Central memory CD8-positive, alpha-beta T cell (primary cell): ENCODE measurements at regions not wholly inside any gene's neighbourhood (a gene's known extent, or its start where the extent isn't known, plus 50 kb on each side); places are given as distances from the start of the nearest gene placed in this dataset.

ENCODE experiments used
- ATAC-seq: fragments of 150-1000 bp; cut with Tn5 transposase; replicated peaks from 2 replicates; pipeline ENCODE4 v1.10.0; 2022; ENCODE audit warnings: mild to moderate bottlenecking, moderate FRiP score, moderate number of reproducible peaks; ENCODE audit not compliant: poor library complexity, severe bottlenecking; ENCODE audit errors: extremely low read depth
- DNase-seq, 2 donors: peaks; one replicate each; pipeline ENCODE4 v3.0.0; 2021; ENCODE audit warnings: low spot score in 2 of 2
- H3K27ac Mint-ChIP-seq: one replicate; pipeline ENCODE4 v1.8.0; 2022; ENCODE audit warnings: low read depth, mild to moderate bottlenecking, moderate library complexity, mixed read lengths
- H3K27me3 Mint-ChIP-seq: one replicate; pipeline ENCODE4 v1.8.0; 2022; ENCODE audit warnings: mixed read lengths
- H3K36me3 Mint-ChIP-seq: one replicate; pipeline ENCODE4 v1.8.0; 2022; ENCODE audit warnings: mild to moderate bottlenecking, moderate library complexity, mixed read lengths; ENCODE audit not compliant: insufficient read depth
- H3K4me1 Mint-ChIP-seq: one replicate; pipeline ENCODE4 v1.8.0; 2022; ENCODE audit warnings: mixed read lengths
- H3K4me3 Mint-ChIP-seq: one replicate; pipeline ENCODE4 v1.8.0; 2022; ENCODE audit warnings: mild to moderate bottlenecking, moderate library complexity, mixed read lengths
- H3K9me3 Mint-ChIP-seq: one replicate; pipeline ENCODE4 v1.8.0; 2022; ENCODE audit warnings: mixed read lengths

DNA sequence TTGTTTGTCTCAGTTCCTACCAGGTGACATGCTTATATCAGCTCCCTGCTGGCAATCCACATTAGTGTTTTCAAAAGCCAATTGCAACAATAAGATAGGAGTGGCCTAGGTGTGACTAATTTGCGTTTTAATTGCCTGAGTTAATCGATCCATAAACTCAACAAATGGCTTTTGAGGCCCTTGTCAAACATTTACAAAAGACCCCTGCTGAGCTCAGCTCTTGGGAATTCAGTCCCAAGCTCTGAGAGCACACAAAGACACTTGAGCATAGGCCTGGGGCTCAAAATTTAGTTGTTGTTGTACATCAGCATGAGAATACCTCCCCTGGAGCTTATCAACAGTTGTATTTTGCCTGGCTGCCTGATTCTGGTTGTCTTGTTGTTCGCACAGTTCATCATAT, 1134.4 kb upstream of the TSPY4 start:
- Mint-ChIP-seq H3K4me1 (no peaks in the 10 kb centered on the region), H3K27me3 (no peaks in the 10 kb centered on the region), H3K9me3 (peaks cover 5% of the 10 kb centered on the region), H3K27ac (no peak overlapping the region), H3K36me3 (no peaks in the 10 kb centered on the region), H3K4me3 (no peak overlapping the region)
- DNase-seq (no peak), ATAC-seq (no peak)

DNA sequence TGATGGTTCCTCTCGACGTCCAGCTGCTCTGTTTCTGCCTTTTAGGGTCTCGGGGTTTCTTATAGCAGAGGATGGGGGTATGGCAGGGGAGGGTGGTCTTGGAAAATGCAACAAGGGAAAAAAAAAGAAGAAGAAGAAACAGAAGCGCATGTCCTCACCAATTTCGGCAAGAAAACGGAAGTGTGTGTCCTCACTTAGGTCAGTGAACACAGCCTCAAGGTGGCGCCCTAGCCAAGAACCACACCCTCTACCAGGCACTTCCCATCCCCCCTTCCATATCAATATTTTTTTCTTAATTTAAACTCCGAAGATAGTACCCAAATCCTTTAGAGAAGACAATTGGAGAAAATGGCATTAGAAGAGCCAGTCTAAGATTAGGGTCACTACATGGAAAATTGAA, 1096.1 kb upstream of the TSPY4 start:
- no peak overlapping the region for H3K4me3 Mint-ChIP-seq

DNA sequence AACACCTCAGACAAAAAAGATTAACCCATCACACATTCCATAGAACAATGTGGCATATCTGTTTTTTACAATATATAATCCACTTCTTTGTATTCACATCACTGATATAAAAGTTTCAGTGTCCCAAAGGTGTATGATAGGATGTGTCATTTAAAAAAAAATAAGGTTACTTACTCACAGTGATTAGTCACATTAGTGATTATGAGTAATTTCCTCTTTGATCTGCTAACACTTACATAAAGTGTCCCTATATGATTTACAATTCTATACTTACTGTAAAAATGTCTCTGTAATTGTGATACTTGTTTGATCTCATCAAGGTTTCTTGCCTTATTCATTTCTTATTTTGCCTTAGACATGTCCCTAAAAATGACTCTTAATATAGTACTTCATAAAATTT, 1063.5 kb upstream of the TSPY4 start:
- H3K27ac Mint-ChIP-seq: no peak overlapping the region
- H3K9me3 Mint-ChIP-seq: no peaks in the 10 kb centered on the region
- no peak for DNase-seq
- H3K36me3 Mint-ChIP-seq: no peaks in the 10 kb centered on the region
- no peaks in the 10 kb centered on the region for H3K4me1 Mint-ChIP-seq
- no peak for ATAC-seq
- H3K27me3 Mint-ChIP-seq: no peaks in the 10 kb centered on the region
- H3K4me3 Mint-ChIP-seq: no peak overlapping the region

More for the DNA sequence above, 1096.1 kb upstream of the TSPY4 start:
- Mint-ChIP-seq H3K27me3 (no peaks in the 10 kb centered on the region), H3K9me3 (no peaks in the 10 kb centered on the region), H3K4me1 (no peaks in the 10 kb centered on the region), H3K27ac (no peak overlapping the region), H3K36me3 (peaks cover 1% of the 10 kb centered on the region)
- DNase-seq (no peak), ATAC-seq (no peak)

DNA sequence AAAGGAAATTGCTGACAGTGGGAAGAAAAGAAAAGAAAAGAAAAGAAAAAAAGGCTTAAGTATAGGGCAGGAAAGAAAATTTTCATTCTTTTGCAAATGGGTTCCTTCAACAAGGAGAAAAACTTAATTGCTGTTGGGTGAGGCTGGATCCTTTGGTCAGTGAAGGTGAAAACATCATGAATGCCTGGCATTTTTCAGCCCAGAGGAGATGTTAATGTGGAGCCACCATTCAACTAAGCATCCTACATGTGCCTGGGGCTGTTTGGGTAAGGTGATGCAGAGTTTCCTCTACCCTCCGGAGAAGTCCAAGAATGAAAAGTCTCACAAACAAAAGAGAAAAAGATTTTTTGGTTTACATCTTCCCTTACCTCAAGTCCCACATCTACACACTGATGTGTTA, 1032.2 kb upstream of the TSPY4 start:
- no peaks in the 10 kb centered on the region for H3K4me1 Mint-ChIP-seq
- ATAC-seq (no peak), DNase-seq (no peak)
- H3K4me3 Mint-ChIP-seq: no peak overlapping the region
- H3K27me3 Mint-ChIP-seq: no peaks in the 10 kb centered on the region
- no peak overlapping the region for H3K27ac Mint-ChIP-seq
- H3K9me3 Mint-ChIP-seq: peaks cover 3% of the 10 kb centered on the region
- no peaks in the 10 kb centered on the region for H3K36me3 Mint-ChIP-seq

DNA sequence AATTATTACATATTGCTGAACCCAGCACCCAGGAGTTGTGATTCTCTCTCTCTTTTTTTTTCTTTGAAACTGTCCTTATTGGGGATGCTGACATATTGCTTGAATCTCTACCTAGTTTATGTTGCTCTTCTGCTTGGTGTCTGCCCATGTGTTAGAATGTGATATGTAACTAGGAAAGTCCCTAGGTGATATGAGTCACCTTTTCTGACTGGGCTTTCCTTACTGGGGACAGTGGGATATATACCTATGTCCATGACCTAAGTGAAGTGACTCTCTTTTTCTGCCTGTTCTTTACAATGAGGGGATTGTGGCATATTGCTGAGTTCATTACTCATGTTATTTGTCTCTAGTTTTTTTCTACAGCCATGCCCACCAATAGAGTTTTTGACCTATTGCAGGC, 1013.2 kb upstream of the TSPY4 start:
- Mint-ChIP-seq H3K36me3 (no peaks in the 10 kb centered on the region), H3K4me1 (no peaks in the 10 kb centered on the region), H3K27me3 (no peaks in the 10 kb centered on the region), H3K9me3 (no peaks in the 10 kb centered on the region), H3K4me3 (no peak overlapping the region), H3K27ac (no peak overlapping the region)
- DNase-seq (no peak), ATAC-seq (no peak)

DNA sequence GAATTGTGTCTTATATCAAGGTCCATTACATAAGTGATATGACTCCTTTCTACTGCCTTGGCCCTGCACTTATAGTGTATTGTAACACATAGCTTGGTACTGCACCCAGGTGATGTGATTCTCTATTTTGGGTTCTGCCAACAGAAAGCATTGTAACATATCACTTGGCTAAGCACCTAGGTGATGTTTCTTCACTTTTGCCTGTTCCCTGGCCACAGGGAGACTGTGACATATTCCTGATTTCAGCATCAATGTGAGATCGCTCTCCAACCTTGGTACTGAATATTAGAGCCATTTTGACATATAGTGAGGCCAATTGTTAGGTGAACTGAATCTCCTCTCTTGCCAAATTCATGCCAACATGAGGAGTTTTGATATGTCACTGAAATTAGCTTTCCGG, 1010.3 kb upstream of the TSPY4 start:
- Mint-ChIP-seq H3K27me3 (no peaks in the 10 kb centered on the region), H3K36me3 (no peaks in the 10 kb centered on the region), H3K4me3 (no peak overlapping the region), H3K4me1 (no peaks in the 10 kb centered on the region), H3K27ac (no peak overlapping the region), H3K9me3 (no peaks in the 10 kb centered on the region)
- no peak for ATAC-seq
- DNase-seq: no peak

DNA sequence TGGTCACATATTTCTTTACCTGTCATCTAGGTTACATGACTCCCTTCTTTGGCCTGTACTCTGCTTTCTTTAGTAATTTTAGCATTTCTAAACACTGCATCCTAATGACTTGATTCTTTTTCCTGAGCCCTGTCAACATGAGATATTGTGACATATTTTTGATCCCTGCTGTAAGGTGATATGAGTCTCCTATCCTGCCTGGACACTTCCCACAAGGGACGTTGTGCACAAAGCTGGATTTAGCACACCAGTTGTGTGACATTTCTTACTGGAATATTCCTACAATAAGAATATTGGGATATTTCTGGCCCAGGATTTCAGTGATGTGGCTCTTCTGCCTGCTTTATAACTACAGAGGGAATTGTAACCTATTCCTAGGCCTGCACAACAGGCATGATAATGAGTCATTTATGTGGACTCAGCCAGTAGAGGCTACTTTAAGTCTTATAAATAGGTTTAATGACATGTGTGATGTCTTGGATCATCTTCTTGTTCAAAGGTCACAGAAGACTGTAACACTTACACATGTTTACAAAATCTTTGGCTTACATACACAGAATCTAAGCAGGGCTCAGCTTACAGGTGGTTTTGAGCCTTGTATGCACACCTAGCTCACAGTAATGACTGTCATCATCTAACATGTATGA, 1009.4 kb upstream of the TSPY4 start:
- no peak overlapping the region for H3K27ac Mint-ChIP-seq
- ATAC-seq (no peak), DNase-seq (no peak)
- no peaks in the 10 kb centered on the region for H3K27me3 Mint-ChIP-seq
- H3K9me3 Mint-ChIP-seq: no peaks in the 10 kb centered on the region
- H3K4me1 Mint-ChIP-seq: no peaks in the 10 kb centered on the region
- H3K36me3 Mint-ChIP-seq: no peaks in the 10 kb centered on the region
- no peak overlapping the region for H3K4me3 Mint-ChIP-seq

DNA sequence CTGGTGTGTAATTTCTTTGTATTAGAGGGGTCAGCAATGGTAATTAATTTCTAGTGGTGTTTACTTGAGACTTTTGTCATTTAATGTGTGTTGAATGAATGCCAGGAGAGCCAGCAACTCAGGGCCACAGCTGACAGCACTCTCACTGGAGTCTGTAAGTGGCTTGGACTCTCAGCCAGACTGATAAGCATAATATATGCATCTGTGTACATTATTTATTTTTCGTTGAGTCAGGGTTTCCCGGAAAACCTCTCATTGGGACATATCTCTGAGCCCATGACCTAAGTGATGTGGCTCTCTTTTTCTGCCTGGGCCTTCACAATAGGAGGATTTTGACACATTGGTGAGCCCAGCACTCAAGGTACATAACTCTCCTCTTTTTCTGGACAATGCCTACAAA, 1007.8 kb upstream of the TSPY4 start:
- H3K9me3 Mint-ChIP-seq: no peaks in the 10 kb centered on the region
- H3K27ac Mint-ChIP-seq: no peak overlapping the region
- no peaks in the 10 kb centered on the region for H3K27me3 Mint-ChIP-seq

DNA sequence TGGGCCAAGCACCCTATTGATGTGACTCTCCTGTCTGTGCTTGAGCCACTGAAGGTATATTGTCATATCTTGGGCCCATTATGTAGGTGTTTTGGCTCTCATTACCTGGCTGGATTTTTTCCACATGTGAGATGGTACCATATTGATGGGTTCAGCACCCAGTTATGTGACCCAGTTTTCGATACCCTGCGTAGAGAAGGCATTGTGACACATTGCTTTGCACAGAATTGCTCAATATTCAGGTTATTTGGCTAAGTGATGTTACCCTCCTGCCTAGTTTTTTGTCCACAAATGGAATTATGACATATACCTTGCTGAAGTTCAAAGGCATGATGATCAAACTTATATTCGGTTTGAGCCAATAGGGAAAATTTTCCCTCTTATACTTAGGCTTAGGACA, 1007.3 kb upstream of the TSPY4 start:
- no peaks in the 10 kb centered on the region for H3K27me3 Mint-ChIP-seq
- ATAC-seq (no peak), DNase-seq (no peak)
- no peaks in the 10 kb centered on the region for H3K9me3 Mint-ChIP-seq
- no peak overlapping the region for H3K27ac Mint-ChIP-seq
- H3K4me1 Mint-ChIP-seq: no peaks in the 10 kb centered on the region
- no peaks in the 10 kb centered on the region for H3K36me3 Mint-ChIP-seq
- H3K4me3 Mint-ChIP-seq: no peak overlapping the region

More for the DNA sequence above, 1007.8 kb upstream of the TSPY4 start:
- no peaks in the 10 kb centered on the region for H3K4me1 Mint-ChIP-seq
- H3K4me3 Mint-ChIP-seq: no peak overlapping the region
- DNase-seq (no peak), ATAC-seq (no peak)
- H3K36me3 Mint-ChIP-seq: no peaks in the 10 kb centered on the region

DNA sequence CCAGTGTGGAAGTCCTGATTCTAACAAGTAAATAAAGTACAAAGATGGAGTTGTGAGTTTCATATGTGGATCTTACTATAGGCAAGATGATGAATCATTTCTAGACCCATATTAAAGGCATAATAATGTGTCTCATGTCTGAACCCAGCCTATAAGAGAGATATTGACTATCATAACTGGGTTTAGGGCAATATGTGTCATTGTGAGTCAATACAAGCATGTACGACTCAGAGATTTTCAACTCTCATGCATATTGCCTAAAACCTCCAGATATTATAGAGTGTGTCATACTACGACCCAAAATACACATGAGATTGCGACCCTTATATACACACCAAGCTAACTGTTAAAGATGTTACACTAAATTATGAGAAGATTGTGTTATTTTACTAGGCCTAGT, 1003.9 kb upstream of the TSPY4 start:
- Mint-ChIP-seq H3K27ac (no peak overlapping the region), H3K4me3 (no peak overlapping the region), H3K9me3 (no peaks in the 10 kb centered on the region), H3K4me1 (no peaks in the 10 kb centered on the region), H3K36me3 (no peaks in the 10 kb centered on the region), H3K27me3 (no peaks in the 10 kb centered on the region)
- DNase-seq (no peak), ATAC-seq (no peak)

DNA sequence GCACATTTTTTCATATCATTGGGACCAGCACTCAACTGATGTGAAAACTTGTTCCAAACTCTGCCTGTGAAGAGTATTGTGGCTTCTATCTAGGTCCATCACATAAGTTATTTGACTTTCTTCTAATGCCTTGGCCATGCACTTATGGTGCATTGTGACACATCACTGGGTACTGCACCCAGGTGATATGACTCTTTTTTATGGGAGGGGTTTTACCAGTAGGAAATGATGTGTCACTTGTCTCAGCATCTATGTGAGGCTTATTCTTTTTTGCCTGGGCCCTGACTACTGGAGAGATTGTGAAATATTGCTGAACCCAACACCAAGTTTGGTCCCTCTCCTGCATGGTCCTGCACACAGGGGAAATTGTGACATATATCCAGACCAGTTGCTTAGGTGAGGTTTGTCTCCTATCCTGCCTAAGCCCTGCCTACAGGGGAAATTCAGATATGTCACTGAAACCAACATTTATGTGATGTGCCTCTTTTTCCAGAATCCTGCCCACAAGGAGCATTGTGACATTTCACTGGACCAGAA, 1001.9 kb upstream of the TSPY4 start:
- Mint-ChIP-seq H3K36me3 (no peaks in the 10 kb centered on the region), H3K9me3 (no peaks in the 10 kb centered on the region), H3K27ac (no peak overlapping the region), H3K27me3 (no peaks in the 10 kb centered on the region), H3K4me1 (no peaks in the 10 kb centered on the region), H3K4me3 (no peak overlapping the region)
- DNase-seq (no peak), ATAC-seq (no peak)

DNA sequence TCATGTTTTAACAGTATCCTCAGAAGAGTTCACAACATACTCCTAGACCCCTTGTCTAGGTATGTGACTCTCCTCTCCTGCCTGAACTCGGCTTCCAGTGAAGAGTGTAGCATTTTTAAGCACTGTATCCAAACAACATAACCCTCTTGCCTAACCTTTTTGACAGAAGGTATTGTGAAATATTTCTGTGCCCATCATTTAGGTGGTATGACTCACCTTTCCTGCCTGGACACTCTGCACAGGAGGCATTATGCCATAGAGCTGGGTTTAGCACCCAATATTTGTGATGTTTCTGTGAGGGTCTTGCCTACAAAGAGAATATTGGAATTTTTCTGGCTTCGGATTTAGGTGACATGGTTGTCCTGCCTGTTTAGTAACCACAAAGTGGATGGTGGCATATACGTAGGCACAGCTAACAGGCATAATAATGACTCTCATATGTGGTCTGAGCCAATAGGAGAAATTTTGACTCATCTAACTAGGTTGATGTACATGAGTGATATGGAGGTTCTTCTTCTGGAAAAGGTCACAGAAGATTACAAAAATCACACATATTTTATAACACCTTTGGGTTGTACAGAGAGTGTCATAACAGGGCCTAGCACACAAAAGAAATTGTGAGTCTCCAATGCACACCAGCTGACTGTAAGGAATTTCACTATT, 1001.0 kb upstream of the TSPY4 start:
- no peaks in the 10 kb centered on the region for H3K27me3 Mint-ChIP-seq
- DNase-seq: no peak
- no peak overlapping the region for H3K27ac Mint-ChIP-seq
- H3K4me3 Mint-ChIP-seq: no peak overlapping the region
- H3K36me3 Mint-ChIP-seq: no peaks in the 10 kb centered on the region
- ATAC-seq: no peak
- H3K4me1 Mint-ChIP-seq: no peaks in the 10 kb centered on the region
- H3K9me3 Mint-ChIP-seq: no peaks in the 10 kb centered on the region

DNA sequence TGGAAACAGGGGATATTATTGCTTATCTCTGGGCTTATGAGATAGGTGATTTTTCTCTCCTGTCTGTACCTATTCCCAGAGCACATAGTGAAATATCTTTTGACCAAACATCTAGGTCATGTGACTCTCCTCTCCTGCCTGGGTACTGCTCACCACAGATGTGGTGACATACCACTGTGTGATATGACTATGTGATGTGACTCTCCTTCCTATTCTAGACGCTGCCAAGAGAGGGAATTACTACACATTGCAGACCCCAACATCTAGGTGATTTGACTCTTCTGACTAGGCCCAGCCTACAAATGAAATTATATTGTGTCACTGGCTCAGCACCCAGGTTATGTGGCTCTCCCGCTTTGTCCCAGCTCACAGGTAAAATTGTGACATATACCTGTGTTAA, 996.3 kb upstream of the TSPY4 start:
- no peak overlapping the region for H3K4me3 Mint-ChIP-seq
- no peak for ATAC-seq

More for the DNA sequence above, 996.3 kb upstream of the TSPY4 start:
- H3K4me1 Mint-ChIP-seq: no peaks in the 10 kb centered on the region
- no peaks in the 10 kb centered on the region for H3K27me3 Mint-ChIP-seq
- no peaks in the 10 kb centered on the region for H3K9me3 Mint-ChIP-seq
- H3K27ac Mint-ChIP-seq: no peak overlapping the region
- no peak for DNase-seq
- H3K36me3 Mint-ChIP-seq: no peaks in the 10 kb centered on the region
